GM12874 (cell line): ENCODE measurements at regions not wholly inside any gene's neighbourhood (a gene's known extent, or its start where the extent isn't known, plus 50 kb on each side); places are given as distances from the start of the nearest gene placed in this dataset.

ENCODE experiments used
- TF ChIP-seq, protein P1 (sequence below): IDR thresholded peaks from 2 replicates; pipeline ENCODE4 v1.5.1; 2011; ENCODE audit warnings: low read depth, mild to moderate bottlenecking, control low read depth, low read length, moderate library complexity; ENCODE audit not compliant: insufficient read depth

DNA sequence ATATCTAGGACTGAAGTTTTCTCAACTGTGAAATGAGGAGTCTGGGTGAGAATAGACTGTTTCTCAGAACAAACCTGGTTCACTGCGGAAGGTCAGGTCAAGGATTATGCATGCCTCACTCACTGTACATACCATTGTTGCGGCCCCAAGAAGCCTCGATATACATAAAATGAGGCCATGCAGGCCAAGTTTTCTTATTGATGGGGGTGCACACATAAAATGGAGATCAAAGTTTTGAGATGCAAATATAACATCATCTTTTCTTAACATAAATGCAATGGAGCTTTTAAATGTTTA is 1366.1 kb upstream of the CELF4 start:
- TF ChIP-seq, protein P1, sequence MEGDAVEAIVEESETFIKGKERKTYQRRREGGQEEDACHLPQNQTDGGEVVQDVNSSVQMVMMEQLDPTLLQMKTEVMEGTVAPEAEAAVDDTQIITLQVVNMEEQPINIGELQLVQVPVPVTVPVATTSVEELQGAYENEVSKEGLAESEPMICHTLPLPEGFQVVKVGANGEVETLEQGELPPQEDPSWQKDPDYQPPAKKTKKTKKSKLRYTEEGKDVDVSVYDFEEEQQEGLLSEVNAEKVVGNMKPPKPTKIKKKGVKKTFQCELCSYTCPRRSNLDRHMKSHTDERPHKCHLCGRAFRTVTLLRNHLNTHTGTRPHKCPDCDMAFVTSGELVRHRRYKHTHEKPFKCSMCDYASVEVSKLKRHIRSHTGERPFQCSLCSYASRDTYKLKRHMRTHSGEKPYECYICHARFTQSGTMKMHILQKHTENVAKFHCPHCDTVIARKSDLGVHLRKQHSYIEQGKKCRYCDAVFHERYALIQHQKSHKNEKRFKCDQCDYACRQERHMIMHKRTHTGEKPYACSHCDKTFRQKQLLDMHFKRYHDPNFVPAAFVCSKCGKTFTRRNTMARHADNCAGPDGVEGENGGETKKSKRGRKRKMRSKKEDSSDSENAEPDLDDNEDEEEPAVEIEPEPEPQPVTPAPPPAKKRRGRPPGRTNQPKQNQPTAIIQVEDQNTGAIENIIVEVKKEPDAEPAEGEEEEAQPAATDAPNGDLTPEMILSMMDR: no peak

DNA sequence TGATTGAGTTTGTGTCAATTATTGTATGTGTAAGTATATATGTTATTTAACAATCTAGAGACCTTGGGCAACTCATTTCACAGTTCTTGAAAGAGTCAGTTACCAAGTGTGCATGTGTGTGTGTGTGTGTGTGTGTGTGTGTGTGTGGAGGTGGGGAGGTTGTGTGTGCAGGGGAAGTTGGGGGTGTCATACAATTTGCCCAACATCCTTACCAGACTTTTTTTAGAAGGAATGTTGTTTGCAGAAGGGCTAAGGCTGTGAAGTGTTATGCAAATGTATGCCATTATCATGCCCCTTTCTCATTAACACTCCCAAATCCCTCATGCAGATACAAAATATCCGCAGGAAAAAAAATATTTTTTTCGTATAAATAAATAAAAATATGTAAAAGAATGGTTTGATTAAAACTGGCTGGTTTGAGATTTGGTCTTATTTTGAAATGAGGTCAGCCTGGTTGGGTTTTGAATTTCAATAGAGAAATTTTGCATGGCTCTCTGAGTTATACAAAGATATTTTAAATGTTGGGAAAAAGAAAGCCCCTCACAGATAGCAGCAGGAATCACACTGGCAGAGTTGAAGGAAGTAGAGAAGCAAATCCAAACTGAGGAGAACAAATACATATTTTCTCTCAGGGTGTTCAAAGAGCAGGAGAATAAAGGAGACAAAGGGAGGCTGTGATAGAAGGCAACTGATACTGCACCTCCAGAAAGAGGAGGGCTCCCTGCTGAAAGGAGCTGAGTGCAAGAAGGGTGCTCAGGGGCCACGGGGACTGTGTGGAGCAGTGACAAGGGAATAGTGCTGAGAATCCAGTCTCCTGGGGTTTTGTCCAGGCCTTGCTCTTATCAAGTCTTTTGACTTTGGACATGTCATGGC is 1365.5 kb upstream of the CELF4 start:
- TF ChIP-seq, protein P1: no peak

DNA sequence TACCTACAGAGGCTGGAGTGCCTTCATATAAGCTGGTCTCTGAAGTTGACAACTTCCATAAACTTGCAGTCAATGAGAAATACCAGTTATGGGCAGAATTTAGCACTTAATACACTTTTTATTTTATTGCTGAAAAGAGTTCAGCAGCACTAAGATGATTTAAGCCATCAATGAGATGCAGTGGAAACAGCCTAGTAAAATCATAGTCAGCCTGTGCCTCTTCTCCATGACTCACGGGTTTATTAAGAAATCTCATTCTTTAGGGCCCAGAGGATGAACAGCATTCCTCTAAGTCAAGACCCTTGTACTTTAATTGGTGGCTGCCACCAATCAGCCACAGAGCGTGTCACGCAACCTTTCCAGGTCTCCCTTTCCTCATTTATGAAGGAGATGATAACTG is 1357.9 kb upstream of the CELF4 start:
- TF ChIP-seq, protein P1: no peak

DNA sequence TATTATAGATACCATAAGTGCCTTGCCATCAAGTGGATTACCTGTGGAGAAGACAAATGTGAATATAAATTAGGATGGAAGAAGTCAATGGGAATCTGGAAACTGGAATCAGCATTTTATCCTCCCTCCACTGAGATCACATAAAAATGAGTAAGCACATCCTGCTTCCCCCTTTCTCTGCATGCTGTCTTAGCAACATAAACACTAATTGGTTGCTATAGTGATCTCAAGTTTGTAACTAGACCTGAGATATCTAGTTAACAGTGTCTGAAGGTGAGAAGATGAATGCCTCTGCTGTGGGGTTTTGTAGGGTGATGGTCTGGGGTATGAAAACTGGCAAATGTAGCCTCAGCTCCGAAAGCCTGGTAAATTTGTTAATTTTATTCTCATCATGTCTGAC is 1357.5 kb upstream of the CELF4 start:
- TF ChIP-seq, protein P1: no peak

DNA sequence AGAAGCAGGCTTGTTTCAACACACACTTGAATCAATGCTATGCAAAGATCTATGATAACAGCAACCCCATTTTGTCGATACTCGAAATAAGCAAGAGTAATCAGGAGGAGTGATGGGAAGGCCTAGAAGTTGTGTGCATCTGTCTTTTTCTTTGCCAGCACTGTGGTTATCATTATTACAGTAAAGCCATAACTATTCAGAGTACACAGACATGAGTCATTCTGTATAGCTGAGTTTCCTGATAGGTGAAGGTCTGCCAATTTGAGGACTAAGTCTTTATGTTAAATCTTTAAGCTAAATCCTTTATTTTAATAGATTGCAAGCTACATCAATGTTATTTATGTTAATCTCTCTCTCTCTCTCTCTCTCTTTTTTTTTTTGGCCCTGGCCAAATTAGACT is 1344.4 kb upstream of the CELF4 start:
- TF ChIP-seq, protein P1: no peak

DNA sequence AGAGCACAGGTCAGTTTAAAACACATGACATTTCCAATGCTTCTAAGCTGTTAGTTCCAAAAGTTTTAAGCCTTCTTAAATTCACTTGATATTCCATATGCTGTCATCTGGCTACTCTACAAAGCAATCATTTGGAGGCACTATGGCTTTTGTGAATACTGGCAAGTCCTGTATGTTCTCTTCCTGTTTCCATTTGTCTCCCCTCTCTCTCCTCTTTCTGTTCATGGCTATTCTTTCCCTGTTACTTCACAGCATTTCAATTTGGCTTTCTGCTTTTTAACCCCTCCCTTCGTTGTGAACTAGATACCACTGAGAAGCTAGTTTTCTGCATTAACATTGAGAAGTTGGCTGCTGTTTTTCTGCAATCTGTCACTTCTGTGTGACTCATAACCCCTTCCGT is 1337.2 kb upstream of the CELF4 start:
- TF ChIP-seq, protein P1: no peak

DNA sequence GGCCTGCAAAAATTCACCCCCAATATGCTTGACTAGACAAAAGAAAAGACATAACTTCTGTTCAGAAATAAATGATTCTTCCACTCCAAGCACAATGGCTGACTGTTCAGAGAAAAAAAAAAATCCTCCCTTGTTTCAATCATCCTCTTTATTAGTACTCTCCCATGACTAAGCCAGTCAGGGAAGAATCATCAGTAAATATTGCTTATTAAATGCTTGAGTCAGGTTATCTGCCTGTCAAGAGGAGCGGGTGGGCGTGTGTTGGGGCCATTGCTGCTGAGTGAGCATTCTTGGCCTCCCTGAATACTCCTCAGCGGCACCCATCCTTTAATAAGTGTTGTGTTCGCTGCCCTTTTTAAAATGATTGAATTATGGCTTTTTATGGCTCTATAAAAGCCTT is 1334.8 kb upstream of the CELF4 start:
- TF ChIP-seq, protein P1: no peak
